Activated CD8-positive, alpha-beta T cell treated with anti-CD3 and anti-CD28 coated beads for 36 hours (primary cell): ENCODE measurements at regions not wholly inside any gene's neighbourhood (a gene's known extent, or its start where the extent isn't known, plus 50 kb on each side); places are given as distances from the start of the nearest gene placed in this dataset.

Experiments used
- ATAC-seq: fragments of 200-7000 bp; cut with Tn5 transposase; one replicate; pipeline ENCODE4 v1.10.0; 2021; ENCODE audit warnings: mild to moderate bottlenecking, moderate library complexity
- CTCF ChIA-PET: fragments of 350-600 bp; sonication (Branson Sonifier 250); formaldehyde crosslinking; loops from one replicate; lab custom pipeline; 2021; ENCODE audit warnings: antibody characterized with exemption; lab: Charles Lee
- POLR2A ChIA-PET: fragments of 350-600 bp; sonication (Branson Sonifier 250); formaldehyde crosslinking; loops from one replicate; lab custom pipeline; 2021; ENCODE audit warnings: antibody characterized with exemption; lab: Charles Lee
- DNase-seq: peaks from one replicate; pipeline ENCODE4 v3.0.0-alpha.2; 2020
- H3K27ac Mint-ChIP-seq: one replicate; pipeline ENCODE4 v1.8.0; 2021; ENCODE audit warnings: mild to moderate bottlenecking, mixed read lengths
- H3K27me3 Mint-ChIP-seq: one replicate; pipeline ENCODE4 v1.8.0; 2021; ENCODE audit warnings: mixed read lengths
- H3K36me3 Mint-ChIP-seq: one replicate; pipeline ENCODE4 v1.8.0; 2021; ENCODE audit warnings: low read depth, mixed read lengths
- H3K4me1 Mint-ChIP-seq: one replicate; pipeline ENCODE4 v1.8.0; 2021; ENCODE audit warnings: low read depth, mixed read lengths
- H3K4me3 Mint-ChIP-seq: one replicate; pipeline ENCODE4 v1.8.0; 2021; ENCODE audit warnings: mild to moderate bottlenecking, moderate library complexity, mixed read lengths
- H3K9me3 Mint-ChIP-seq: one replicate; pipeline ENCODE4 v1.8.0; 2021; ENCODE audit warnings: mixed read lengths
- intact Hi-C: fragments of 100-400 bp; cut with micrococcal nuclease; formaldehyde crosslinking; loops from one replicate; pipeline ENCODE4 v1.10.0; 2022
- TF ChIP-seq, protein P1 (sequence below): fragments of 200-600 bp; IDR thresholded peaks from one replicate; pipeline ENCODE4 v1.8.0; 2022; ENCODE audit warnings: antibody characterized with exemption, mild to moderate bottlenecking

DNA sequence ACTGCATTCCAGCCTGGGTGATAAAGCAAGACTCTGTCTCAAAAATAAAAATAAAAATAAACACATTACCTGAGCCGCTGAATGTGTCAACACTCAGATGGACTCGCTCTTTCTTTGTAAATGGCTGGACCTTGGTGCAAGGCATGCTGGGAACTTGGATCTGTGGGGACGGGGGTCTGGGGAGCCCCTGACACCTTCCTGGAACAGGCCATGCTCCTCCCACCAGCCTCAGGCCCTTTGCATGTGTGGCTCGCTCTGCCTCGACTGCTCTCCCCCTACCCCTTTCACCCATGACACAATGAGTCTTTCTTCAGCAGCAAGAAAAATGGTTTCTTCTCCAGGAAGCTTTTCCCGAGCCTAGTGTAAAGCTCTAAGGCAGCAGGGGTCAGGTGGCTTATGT lies 94.0 kb upstream of the CDH5 start:
- no peak for ATAC-seq
- TF ChIP-seq, protein P1, sequence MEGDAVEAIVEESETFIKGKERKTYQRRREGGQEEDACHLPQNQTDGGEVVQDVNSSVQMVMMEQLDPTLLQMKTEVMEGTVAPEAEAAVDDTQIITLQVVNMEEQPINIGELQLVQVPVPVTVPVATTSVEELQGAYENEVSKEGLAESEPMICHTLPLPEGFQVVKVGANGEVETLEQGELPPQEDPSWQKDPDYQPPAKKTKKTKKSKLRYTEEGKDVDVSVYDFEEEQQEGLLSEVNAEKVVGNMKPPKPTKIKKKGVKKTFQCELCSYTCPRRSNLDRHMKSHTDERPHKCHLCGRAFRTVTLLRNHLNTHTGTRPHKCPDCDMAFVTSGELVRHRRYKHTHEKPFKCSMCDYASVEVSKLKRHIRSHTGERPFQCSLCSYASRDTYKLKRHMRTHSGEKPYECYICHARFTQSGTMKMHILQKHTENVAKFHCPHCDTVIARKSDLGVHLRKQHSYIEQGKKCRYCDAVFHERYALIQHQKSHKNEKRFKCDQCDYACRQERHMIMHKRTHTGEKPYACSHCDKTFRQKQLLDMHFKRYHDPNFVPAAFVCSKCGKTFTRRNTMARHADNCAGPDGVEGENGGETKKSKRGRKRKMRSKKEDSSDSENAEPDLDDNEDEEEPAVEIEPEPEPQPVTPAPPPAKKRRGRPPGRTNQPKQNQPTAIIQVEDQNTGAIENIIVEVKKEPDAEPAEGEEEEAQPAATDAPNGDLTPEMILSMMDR: no peak
- ChIA-PET CTCF (interaction anchor here (0.6 to 0.7 kb wide), 2 partner anchors 51 to 1029 kb away, joined by 3 to 4 read pairs; no protein-coding TSS in a partner anchor), POLR2A (no interaction called here)
- no peak overlapping the region for H3K27ac Mint-ChIP-seq
- H3K9me3 Mint-ChIP-seq: no peaks in the 10 kb centered on the region
- H3K27me3 Mint-ChIP-seq: peaks cover 15% of the 10 kb centered on the region
- H3K4me1 Mint-ChIP-seq: no peaks in the 10 kb centered on the region
- intact Hi-C loops: no loop called here
- no peak overlapping the region for H3K4me3 Mint-ChIP-seq
- H3K36me3 Mint-ChIP-seq: no peaks in the 10 kb centered on the region
- no peak for DNase-seq

DNA sequence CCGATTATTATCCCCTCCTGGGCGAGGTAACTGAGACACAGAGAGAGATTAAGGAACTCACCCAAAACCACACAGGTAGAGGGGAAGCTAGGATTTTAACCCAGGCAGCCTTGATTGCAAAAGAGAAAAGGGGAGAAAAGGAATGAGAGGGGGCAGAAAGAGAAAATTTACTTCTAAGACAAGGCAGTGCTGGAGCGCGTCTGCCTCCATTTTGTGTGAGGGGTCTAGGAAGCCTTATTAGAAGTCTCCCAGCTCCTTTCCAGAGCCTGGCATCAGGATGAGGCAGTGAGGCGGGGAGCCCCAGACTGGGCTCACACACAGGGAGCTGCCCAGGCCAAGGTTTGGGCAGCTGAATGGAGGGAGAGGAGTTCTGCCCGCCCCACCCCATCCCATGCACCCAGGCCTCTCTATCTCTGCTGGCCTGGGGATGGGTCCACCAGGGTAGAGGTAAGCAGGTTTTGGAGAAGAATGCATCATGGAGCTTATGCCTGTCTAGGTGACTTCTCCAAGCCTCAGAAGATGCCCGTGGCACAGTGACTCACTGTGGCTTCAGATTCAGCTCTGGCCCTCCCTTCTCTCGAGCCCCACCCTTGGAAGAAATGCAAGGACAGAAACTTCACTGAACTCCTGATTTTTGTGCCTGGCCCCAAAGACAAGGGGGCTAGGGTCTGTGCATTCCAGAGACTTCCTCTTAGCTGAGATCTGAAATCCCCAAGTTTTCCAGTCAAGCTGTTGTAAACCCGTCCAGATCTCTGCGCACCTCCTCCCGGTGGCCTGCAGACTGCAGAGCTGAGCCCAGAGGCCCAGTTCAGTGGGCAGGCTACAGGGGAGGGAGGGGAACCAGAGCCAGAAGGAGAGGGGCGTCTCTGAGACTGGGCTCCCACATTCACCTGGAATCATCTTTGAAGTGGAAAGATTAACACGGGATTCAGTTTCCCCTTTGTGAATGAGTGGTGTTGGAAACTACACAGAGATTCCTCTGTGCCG lies 95.1 kb upstream of the CDH5 start:
- no peak overlapping the region for H3K4me3 Mint-ChIP-seq
- intact Hi-C loops: no loop called here
- ChIA-PET CTCF (interaction anchor here (1.1 to 1.6 kb wide), 6 partner anchors 12 to 127 kb away, joined by 3 to 5 read pairs (median 4); no protein-coding TSS in a partner anchor), POLR2A (interaction anchor here (0.6 kb wide), 1 partner anchor 337 kb away, joined by 3 read pairs; no protein-coding TSS in a partner anchor)
- no peaks in the 10 kb centered on the region for H3K9me3 Mint-ChIP-seq
- TF ChIP-seq, protein P1: no peak
- H3K36me3 Mint-ChIP-seq: no peaks in the 10 kb centered on the region
- H3K4me1 Mint-ChIP-seq: peaks cover 4% of the 10 kb centered on the region
- ATAC-seq (no peak), DNase-seq (no peak)
- H3K27ac Mint-ChIP-seq: no peak overlapping the region
- H3K27me3 Mint-ChIP-seq: peaks cover 20% of the 10 kb centered on the region

DNA sequence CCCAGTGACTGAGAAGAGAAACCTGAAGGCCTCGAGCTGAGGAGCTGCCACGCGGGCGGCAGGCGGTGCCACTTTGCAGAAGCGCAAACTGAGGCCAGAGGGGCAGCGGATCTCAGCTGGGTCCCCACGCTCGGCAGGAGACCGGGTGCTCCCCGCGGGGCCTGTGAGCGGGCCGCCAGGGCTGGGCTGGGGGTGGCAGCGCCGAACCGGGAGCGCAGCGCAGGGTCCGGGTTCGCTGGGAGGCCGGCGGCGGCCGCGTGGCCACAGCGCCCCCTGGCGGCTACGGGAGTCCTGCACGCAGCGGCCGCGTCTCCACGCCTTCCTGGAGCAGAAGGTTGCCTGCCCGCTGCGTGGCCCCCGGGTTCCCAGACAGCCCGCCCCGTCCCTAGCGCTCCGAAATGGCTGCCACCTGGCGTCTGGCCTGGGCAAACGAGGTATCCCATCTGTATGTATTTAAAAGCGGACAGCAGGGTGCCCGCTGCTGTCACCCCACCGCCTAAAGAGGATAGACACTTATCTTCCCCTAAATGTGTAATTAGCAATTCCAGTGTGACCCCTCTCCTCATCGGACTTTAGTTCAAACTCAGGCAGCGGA lies 96.1 kb upstream of the CDH5 start:
- TF ChIP-seq, protein P1: peak; percentile 98
- POLR2A ChIA-PET: no interaction called here
- CTCF ChIA-PET: interaction anchor here (1.1 to 1.6 kb wide), 6 partner anchors 11 to 126 kb away, joined by 3 to 5 read pairs (median 4); no protein-coding TSS in a partner anchor
- Mint-ChIP-seq H3K9me3 (no peaks in the 10 kb centered on the region), H3K4me3 (no peak overlapping the region), H3K4me1 (peaks cover 4% of the 10 kb centered on the region), H3K27ac (no peak overlapping the region), H3K27me3 (peaks cover 21% of the 10 kb centered on the region), H3K36me3 (no peaks in the 10 kb centered on the region)
- ATAC-seq: peak; percentile 68
- intact Hi-C loops: no loop called here
- peak; percentile 63 for DNase-seq

DNA sequence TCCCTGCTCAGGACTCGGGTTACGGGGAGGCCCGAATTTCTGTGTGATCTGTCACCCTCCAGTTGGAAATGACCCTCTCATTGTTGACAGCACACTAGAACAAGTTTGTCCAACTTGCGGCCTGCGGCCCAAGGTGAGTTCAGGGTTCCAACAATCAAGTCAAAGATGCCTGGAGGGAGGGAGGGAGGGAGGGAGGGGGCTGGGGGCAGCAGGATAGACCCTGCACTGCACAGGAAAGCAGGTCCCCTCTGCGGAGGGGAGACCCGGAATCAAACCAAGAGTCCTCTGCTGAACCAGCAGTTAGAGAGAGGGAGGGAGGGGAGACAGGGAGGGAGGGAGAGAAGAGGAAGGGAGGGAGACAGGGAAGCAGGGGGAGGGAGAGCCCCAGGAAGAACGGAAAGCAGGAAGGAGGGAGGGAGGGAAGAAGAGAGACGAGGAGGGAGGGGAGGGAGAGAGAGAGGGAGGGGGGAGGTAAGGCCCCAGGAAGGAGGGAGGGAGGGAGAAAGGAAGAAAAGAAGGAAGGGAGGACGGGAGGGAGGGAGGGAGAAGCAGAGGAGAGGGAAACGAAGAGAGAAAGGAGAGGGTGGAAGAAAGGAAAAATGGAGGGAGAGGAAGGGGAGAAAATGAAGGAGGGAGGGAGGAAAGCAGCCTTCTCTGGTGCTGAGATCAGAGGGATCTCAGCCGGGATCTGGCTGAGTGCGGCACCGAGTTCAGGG lies 96.7 kb upstream of the CDH5 start:
- DNase-seq (no peak), ATAC-seq (no peak)
- Mint-ChIP-seq H3K36me3 (no peaks in the 10 kb centered on the region), H3K27ac (no peak overlapping the region), H3K27me3 (peaks cover 23% of the 10 kb centered on the region), H3K9me3 (no peaks in the 10 kb centered on the region), H3K4me1 (peaks cover 4% of the 10 kb centered on the region), H3K4me3 (no peak overlapping the region)
- intact Hi-C loops: loop anchor here (10.0 kb wide), 1 partner anchor 565 kb away; no protein-coding TSS in a partner anchor
- ChIA-PET POLR2A (no interaction called here), CTCF (interaction anchor here (1.1 to 1.6 kb wide), 5 partner anchors 10 to 49 kb away, joined by 3 to 5 read pairs (median 4); no protein-coding TSS in a partner anchor)
- TF ChIP-seq, protein P1: no peak
